ENCODE measurements at regions not wholly inside any gene's neighbourhood (a gene's known extent, or its start where the extent isn't known, plus 50 kb on each side); places are given as distances from the start of the nearest gene placed in this dataset.

DNA sequence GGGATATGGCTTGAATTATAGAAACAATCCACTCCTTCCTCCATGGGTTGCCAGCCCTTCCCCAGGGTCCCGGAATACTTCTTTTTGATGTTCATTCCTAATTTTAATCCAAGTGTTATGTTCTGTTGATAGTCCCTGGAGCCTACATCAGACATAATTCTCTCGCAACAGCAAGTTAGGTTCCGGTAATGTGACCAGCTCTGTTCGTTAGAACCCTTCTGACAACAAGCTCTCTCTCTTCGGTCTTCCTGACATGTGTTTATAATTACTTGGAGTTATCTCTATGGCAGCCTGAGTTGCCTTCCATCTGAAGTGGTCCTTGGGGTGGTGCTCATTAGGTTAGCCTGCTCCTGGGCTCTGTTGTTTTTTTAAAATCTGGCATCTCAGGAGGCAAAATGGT lies 506.9 kb upstream of the JARID2 start:
- Mint-ChIP-seq H3K4me1 (peaks cover 19 to 29% (median 23%) of the 10 kb centered on the region in 4 donors), H3K9me3 (peaks cover 0 to 4% (median 0%) of the 10 kb centered on the region in 8 donors), H3K27ac (peak overlapping the region in 1 of 7 donors; percentile 20), H3K4me3 (no peak overlapping the region), H3K27me3 (peaks cover 0 to 3% of the 10 kb centered on the region in 2 donors), H3K36me3 (no peaks in the 10 kb centered on the region)
- H3K4me3 ChIP-seq (ENCODE audit: low read length in 2 of 2), result no peak overlapping the region
- H3K9me3 ChIP-seq (ENCODE audit: control insufficient read depth in 1 of 2, low read length in 2 of 2), result no peaks in the 10 kb centered on the region
- no peak for DNase-seq
- no peaks in the 10 kb centered on the region for H3K27me3 ChIP-seq (ENCODE audit: insufficient read depth, low read length)
- H3K4me1 ChIP-seq (ENCODE audit: insufficient read depth, low read length), result peaks cover 34% of the 10 kb centered on the region
- H3K36me3 ChIP-seq (ENCODE audit: insufficient read depth, low read length), result no peaks in the 10 kb centered on the region
- H3K27ac ChIP-seq (ENCODE audit: low read depth, low read length), result no peak overlapping the region
- intact Hi-C loops (cut with micrococcal nuclease), result no loop called here
- ChIA-PET POLR2A (ENCODE audit: partially characterized antibody) (no interaction called here), CTCF (ENCODE audit: partially characterized antibody) (no interaction called here)

DNA sequence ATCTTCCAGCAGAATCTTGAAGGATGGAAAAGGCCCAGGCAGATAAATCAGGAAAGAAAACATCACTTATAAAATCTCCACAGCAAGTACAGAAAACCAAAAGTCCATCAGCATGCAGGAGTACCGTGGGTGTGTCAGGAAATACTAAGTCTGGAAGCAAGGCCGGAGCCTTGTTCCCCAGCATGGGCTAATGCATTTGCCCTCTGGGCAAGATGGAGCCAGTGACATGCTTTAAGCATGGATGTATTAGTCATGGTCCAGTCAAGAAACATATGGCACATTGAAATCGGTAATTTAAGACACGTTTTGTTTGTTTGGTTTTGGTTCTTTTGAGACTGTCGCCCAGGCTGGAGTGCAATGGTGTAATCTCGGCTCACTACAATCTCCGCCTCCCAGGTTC lies 506.0 kb upstream of the JARID2 start:
- intact Hi-C loops (cut with micrococcal nuclease), result no loop called here
- Mint-ChIP-seq H3K36me3 (no peaks in the 10 kb centered on the region), H3K4me1 (peaks cover 13 to 23% (median 17%) of the 10 kb centered on the region in 4 donors), H3K27ac (no peak overlapping the region), H3K4me3 (no peak overlapping the region), H3K9me3 (no peaks in the 10 kb centered on the region), H3K27me3 (peaks cover 0 to 5% of the 10 kb centered on the region in 2 donors)
- Histone ChIP-seq H3K27ac (ENCODE audit: low read depth, low read length) (no peak overlapping the region), H3K36me3 (ENCODE audit: insufficient read depth, low read length) (no peaks in the 10 kb centered on the region), H3K4me3 (ENCODE audit: low read length in 2 of 2) (no peak overlapping the region), H3K27me3 (ENCODE audit: insufficient read depth, low read length) (no peaks in the 10 kb centered on the region), H3K9me3 (ENCODE audit: control insufficient read depth in 1 of 2, low read length in 2 of 2) (no peaks in the 10 kb centered on the region), H3K4me1 (ENCODE audit: insufficient read depth, low read length) (peaks cover 28% of the 10 kb centered on the region)
- ChIA-PET POLR2A (ENCODE audit: partially characterized antibody) (no interaction called here), CTCF (ENCODE audit: partially characterized antibody) (no interaction called here)
- DNase-seq, result no peak

DNA sequence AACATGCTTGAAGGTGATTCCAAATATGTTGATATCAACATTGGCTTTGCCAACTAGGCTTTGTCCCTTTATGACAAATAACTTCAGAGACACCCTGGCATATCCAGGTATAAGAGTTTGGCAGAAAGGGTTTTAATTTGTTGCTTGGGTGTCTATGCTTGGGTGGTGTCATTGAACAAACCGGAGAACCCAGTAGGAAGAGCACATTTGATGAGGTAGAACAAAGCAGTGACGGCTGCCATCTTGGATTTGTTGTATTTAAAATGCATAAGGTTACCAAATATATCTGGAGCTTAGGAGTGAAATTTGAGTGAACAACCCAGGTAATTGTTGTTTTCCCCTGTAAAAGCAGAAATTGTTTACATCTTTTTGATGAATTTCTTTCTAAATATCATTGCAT lies 503.7 kb upstream of the JARID2 start:
- Histone ChIP-seq H3K27me3 (ENCODE audit: insufficient read depth, low read length) (no peaks in the 10 kb centered on the region), H3K36me3 (ENCODE audit: insufficient read depth, low read length) (no peaks in the 10 kb centered on the region), H3K4me1 (ENCODE audit: insufficient read depth, low read length) (peaks cover 14% of the 10 kb centered on the region), H3K27ac (ENCODE audit: low read depth, low read length) (no peak overlapping the region), H3K4me3 (ENCODE audit: low read length in 2 of 2) (no peak overlapping the region), H3K9me3 (ENCODE audit: control insufficient read depth in 1 of 2, low read length in 2 of 2) (no peaks in the 10 kb centered on the region)
- Mint-ChIP-seq H3K4me1 (peaks cover 8 to 11% (median 11%) of the 10 kb centered on the region in 4 donors), H3K36me3 (no peaks in the 10 kb centered on the region), H3K27me3 (peaks cover 5 to 7% of the 10 kb centered on the region in 2 donors), H3K4me3 (no peak overlapping the region), H3K27ac (no peak overlapping the region), H3K9me3 (no peaks in the 10 kb centered on the region)
- CTCF ChIA-PET (ENCODE audit: partially characterized antibody), result no interaction called here
- DNase-seq, result no peak
- intact Hi-C loops (cut with micrococcal nuclease), result no loop called here
- POLR2A ChIA-PET (ENCODE audit: partially characterized antibody), result no interaction called here

DNA sequence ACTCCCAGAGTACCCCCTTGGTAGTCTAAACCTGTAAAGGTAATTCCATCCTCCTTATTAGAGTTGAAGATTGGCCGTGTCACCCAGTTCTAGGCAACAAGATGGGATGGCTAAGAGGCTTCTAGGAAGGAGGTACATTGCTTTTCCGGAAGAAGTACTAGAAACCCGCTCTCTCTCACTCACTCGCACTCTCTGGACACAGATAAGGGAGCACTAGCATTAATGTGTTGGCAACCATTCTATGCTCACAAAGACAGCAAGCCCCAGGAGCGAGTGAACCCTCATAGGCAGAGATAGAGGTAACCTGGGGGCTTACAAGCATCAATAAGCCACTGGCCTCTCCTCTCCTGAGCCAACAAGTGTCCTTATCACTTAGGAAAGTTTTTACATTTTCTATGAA lies 503.2 kb upstream of the JARID2 start:
- H3K27ac ChIP-seq (ENCODE audit: low read depth, low read length), result no peak overlapping the region

DNA sequence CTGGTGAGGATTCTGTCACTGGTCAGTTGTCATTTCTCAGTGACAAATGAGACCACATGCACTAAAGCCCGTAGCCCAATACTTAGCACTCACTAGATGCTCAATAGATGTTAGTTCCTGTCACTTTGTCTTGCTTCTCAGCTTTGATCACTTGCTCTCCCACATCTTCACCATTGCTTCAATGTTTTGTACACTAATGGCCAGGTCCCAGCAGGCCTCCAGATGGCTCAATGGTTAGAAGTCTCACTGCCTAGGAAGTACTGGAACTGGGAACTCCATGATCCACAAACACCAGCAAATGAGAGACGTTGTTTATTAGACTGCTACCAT lies 502.8 kb upstream of the JARID2 start:
- Histone ChIP-seq H3K4me3 (ENCODE audit: low read length in 2 of 2) (no peak overlapping the region), H3K27me3 (ENCODE audit: insufficient read depth, low read length) (no peaks in the 10 kb centered on the region), H3K9me3 (ENCODE audit: control insufficient read depth in 1 of 2, low read length in 2 of 2) (no peaks in the 10 kb centered on the region), H3K4me1 (ENCODE audit: insufficient read depth, low read length) (peaks cover 14% of the 10 kb centered on the region), H3K36me3 (ENCODE audit: insufficient read depth, low read length) (no peaks in the 10 kb centered on the region), H3K27ac (ENCODE audit: low read depth, low read length) (no peak overlapping the region)
- ChIA-PET CTCF (ENCODE audit: partially characterized antibody) (no interaction called here), POLR2A (ENCODE audit: partially characterized antibody) (interaction anchor here (1.4 to 1.8 kb wide), 2 partner anchors 10 to 14 kb away, joined by 4 to 6 read pairs; no protein-coding TSS in a partner anchor)
- Mint-ChIP-seq H3K4me1 (peaks cover 8 to 15% (median 12%) of the 10 kb centered on the region in 4 donors), H3K9me3 (no peaks in the 10 kb centered on the region), H3K27ac (peak overlapping the region in 1 of 7 donors; percentile 22), H3K27me3 (peaks cover 5 to 7% of the 10 kb centered on the region in 2 donors), H3K4me3 (no peak overlapping the region), H3K36me3 (no peaks in the 10 kb centered on the region)
- intact Hi-C loops (cut with micrococcal nuclease), result no loop called here
- no peak for DNase-seq

More for the DNA sequence above, 503.2 kb upstream of the JARID2 start:
- H3K36me3 Mint-ChIP-seq, result no peaks in the 10 kb centered on the region
- peaks cover 14% of the 10 kb centered on the region for H3K4me1 ChIP-seq (ENCODE audit: insufficient read depth, low read length)
- no peaks in the 10 kb centered on the region for H3K27me3 ChIP-seq (ENCODE audit: insufficient read depth, low read length)
- peak overlapping the region in 1 of 7 donors; percentile 19 for H3K27ac Mint-ChIP-seq
- H3K4me1 Mint-ChIP-seq, result peaks cover 8 to 11% (median 11%) of the 10 kb centered on the region in 4 donors
- no peak overlapping the region for H3K4me3 ChIP-seq (ENCODE audit: low read length in 2 of 2)
- CTCF ChIA-PET (ENCODE audit: partially characterized antibody), result no interaction called here
- H3K4me3 Mint-ChIP-seq, result no peak overlapping the region
- no peaks in the 10 kb centered on the region for H3K9me3 ChIP-seq (ENCODE audit: control insufficient read depth in 1 of 2, low read length in 2 of 2)
- POLR2A ChIA-PET (ENCODE audit: partially characterized antibody), result no interaction called here
- DNase-seq, result no peak
- H3K9me3 Mint-ChIP-seq, result no peaks in the 10 kb centered on the region
- intact Hi-C loops (cut with micrococcal nuclease), result no loop called here
- no peaks in the 10 kb centered on the region for H3K36me3 ChIP-seq (ENCODE audit: insufficient read depth, low read length)
- H3K27me3 Mint-ChIP-seq, result peaks cover 5 to 7% of the 10 kb centered on the region in 2 donors

DNA sequence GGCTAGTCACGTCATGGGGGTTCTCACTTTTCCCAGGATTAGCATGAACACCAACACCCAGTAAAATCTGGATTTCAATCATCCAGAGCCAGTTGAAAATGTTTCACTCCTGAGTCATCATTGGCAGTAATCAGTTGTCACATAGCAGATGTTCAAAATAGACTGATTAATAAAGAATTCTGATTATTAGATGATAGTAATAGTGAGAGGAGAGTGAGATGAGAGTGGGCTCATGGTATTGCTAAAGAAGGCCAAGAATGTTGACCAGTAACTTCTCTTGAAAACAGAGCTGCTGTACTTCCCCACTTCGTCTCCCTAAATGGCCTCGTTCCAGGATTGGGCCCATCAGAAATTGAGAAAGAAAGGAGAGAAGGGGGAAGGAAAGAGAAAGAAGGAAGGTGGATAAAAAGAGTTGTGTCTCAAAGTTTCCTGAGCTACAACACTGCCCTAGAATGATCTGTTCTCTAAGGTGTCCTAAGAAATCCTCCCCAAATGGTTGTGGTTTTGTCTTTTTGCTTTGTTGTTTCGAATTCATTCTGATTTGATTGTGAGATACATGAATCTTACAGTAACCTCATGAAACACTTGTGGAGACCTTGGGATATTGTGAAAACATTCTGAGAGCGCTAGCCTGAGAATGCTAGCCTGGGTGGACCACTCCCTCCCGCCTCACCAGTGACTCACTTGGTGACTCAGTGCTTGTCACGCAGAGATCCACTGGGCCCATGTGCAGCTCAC lies 502.2 kb upstream of the JARID2 start:
- intact Hi-C loops (cut with micrococcal nuclease), result no loop called here
- no peak overlapping the region for H3K4me3 ChIP-seq (ENCODE audit: low read length in 2 of 2)
- ChIA-PET POLR2A (ENCODE audit: partially characterized antibody) (interaction anchor here (0.6 to 1.8 kb wide), 3 partner anchors 9 to 18 kb away, joined by 3 to 6 read pairs (median 4); no protein-coding TSS in a partner anchor), CTCF (ENCODE audit: partially characterized antibody) (no interaction called here)
- Mint-ChIP-seq H3K36me3 (no peaks in the 10 kb centered on the region), H3K4me3 (peak overlapping the region in 7 of 8 donors; percentile 1 to 29 (median 10)), H3K27ac (peak overlapping the region in 4 of 7 donors; percentile 13 to 84 (median 33)), H3K9me3 (no peaks in the 10 kb centered on the region), H3K27me3 (peaks cover 5 to 7% of the 10 kb centered on the region in 2 donors), H3K4me1 (peaks cover 12 to 18% (median 14%) of the 10 kb centered on the region in 4 donors)
- H3K9me3 ChIP-seq (ENCODE audit: control insufficient read depth in 1 of 2, low read length in 2 of 2), result no peaks in the 10 kb centered on the region
- H3K27ac ChIP-seq (ENCODE audit: low read depth, low read length), result no peak overlapping the region
- H3K36me3 ChIP-seq (ENCODE audit: insufficient read depth, low read length), result no peaks in the 10 kb centered on the region
- H3K27me3 ChIP-seq (ENCODE audit: insufficient read depth, low read length), result no peaks in the 10 kb centered on the region
- H3K4me1 ChIP-seq (ENCODE audit: insufficient read depth, low read length), result peaks cover 15% of the 10 kb centered on the region
- peak in 3 of 5 donors; percentile 28 to 66 (median 29) for DNase-seq

DNA sequence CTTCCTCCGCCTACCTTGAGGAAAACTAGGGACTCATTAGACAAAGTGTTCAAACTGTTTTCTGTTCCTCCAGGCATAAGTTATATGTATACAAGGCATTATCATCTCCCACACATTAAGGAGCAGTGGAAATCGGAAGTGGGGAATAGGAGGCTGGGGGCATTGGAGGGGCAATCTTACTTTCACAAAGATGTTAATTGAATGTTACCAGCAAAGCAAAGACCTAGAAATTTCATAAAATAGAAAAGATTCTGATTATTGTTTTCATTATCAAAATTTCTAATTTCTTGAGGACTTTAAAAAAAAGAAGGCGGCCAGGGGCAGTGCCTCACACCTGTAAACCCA lies 501.7 kb upstream of the JARID2 start:
- no peaks in the 10 kb centered on the region for H3K36me3 ChIP-seq (ENCODE audit: insufficient read depth, low read length)
- H3K4me1 ChIP-seq (ENCODE audit: insufficient read depth, low read length), result peaks cover 21% of the 10 kb centered on the region
- H3K27ac ChIP-seq (ENCODE audit: low read depth, low read length), result no peak overlapping the region
- H3K4me3 ChIP-seq (ENCODE audit: low read length in 2 of 2), result no peak overlapping the region
- peak overlapping the region in 7 of 8 donors; percentile 1 to 29 (median 10) for H3K4me3 Mint-ChIP-seq
- CTCF ChIA-PET (ENCODE audit: partially characterized antibody), result no interaction called here
- peaks cover 16 to 24% (median 19%) of the 10 kb centered on the region in 4 donors for H3K4me1 Mint-ChIP-seq
- H3K27me3 Mint-ChIP-seq, result peaks cover 5 to 7% of the 10 kb centered on the region in 2 donors
- H3K9me3 ChIP-seq (ENCODE audit: control insufficient read depth in 1 of 2, low read length in 2 of 2), result no peaks in the 10 kb centered on the region
- POLR2A ChIA-PET (ENCODE audit: partially characterized antibody), result interaction anchor here (0.6 to 1.8 kb wide), 3 partner anchors 9 to 18 kb away, joined by 3 to 6 read pairs (median 4); no protein-coding TSS in a partner anchor
- peak overlapping the region in 5 of 7 donors; percentile 13 to 84 (median 44) for H3K27ac Mint-ChIP-seq
- no peak for DNase-seq
- intact Hi-C loops (cut with micrococcal nuclease), result no loop called here
- no peaks in the 10 kb centered on the region for H3K27me3 ChIP-seq (ENCODE audit: insufficient read depth, low read length)
- H3K36me3 Mint-ChIP-seq, result no peaks in the 10 kb centered on the region
- H3K9me3 Mint-ChIP-seq, result no peaks in the 10 kb centered on the region
